LNCAP (cell line): ENCODE measurements at regions not wholly inside any gene's neighbourhood (a gene's known extent, or its start where the extent isn't known, plus 50 kb on each side); places are given as distances from the start of the nearest gene placed in this dataset.

Experiments used
- TF ChIP-seq, protein P1 (sequence below): fragments of 450-650 bp; IDR thresholded peaks from 2 replicates; pipeline ENCODE4 v1.5.1; 2017; ENCODE audit warnings: mild to moderate bottlenecking

DNA sequence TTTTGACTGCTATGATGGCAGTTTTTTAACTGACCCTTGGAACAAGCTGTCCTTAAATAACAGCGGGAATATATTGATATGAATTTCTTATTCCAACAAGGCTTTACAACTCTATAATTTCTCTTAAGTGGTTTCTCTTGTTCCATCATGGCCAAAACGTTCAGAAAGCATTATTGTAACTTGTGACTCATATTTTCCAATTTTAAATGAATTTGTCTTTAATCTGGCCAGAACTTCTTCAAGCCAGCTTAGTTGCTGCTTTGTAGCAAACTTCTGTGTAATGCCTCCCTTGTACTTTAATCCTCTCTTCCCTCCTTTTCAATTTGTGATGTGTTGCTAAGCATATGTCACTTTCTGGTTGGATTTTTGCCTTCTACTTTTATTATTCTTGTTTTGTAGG, 271.9 kb downstream of the KIF20B start:
- TF ChIP-seq, protein P1, sequence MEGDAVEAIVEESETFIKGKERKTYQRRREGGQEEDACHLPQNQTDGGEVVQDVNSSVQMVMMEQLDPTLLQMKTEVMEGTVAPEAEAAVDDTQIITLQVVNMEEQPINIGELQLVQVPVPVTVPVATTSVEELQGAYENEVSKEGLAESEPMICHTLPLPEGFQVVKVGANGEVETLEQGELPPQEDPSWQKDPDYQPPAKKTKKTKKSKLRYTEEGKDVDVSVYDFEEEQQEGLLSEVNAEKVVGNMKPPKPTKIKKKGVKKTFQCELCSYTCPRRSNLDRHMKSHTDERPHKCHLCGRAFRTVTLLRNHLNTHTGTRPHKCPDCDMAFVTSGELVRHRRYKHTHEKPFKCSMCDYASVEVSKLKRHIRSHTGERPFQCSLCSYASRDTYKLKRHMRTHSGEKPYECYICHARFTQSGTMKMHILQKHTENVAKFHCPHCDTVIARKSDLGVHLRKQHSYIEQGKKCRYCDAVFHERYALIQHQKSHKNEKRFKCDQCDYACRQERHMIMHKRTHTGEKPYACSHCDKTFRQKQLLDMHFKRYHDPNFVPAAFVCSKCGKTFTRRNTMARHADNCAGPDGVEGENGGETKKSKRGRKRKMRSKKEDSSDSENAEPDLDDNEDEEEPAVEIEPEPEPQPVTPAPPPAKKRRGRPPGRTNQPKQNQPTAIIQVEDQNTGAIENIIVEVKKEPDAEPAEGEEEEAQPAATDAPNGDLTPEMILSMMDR: no peak

DNA sequence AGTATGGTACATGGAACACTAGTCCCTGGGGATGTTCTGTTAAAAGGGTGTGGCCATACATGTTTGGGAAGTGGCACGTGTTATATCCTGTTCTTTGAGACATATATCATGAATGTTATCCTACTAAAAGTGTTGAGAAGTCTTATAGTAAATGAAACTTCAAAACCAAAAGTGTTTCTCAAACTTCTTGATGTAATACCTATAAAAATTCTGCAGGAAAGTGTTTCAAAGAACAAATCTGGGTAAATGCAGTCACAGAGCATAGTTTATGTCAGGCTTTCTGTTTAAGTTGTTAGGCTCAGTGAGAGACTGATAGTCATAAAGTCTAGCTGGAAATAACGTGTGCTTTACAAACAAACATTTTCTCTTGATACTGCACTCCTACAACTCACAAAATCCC, 273.7 kb downstream of the KIF20B start:
- TF ChIP-seq, protein P1: no peak

- TF ChIP-seq, protein P1: no peak
Observed at GRCh38 chr10:89975771-89976170, 274.4 kb downstream of the KIF20B start.

GRCh38 chr10:89978081-89978480, 276.7 kb downstream of the KIF20B start:
- TF ChIP-seq, protein P1: no peak

DNA sequence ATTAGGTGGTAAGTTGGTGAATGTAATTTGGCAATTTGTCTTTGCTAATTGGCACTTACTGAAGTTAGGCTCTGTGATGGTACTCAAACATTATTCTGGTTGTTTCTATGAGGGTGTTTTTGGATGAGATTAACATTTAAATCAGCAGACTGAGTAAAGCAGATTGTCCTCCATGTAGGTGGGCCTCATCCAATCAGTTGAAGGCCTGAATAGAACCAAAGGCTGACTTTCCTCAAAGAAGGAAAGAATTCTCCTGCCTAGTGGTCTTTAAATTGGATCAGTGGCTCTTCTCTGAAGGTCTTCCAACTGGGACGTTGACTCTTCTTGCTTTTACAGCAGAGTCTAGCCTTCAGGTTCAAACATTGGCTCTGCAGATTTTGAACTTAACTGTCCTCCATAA, 278.3 kb downstream of the KIF20B start:
- TF ChIP-seq, protein P1: no peak

- TF ChIP-seq, protein P1: no peak
Observed at GRCh38 chr10:89980166-89980565, 278.8 kb downstream of the KIF20B start.

- TF ChIP-seq, protein P1: no peak
Observed at GRCh38 chr10:89981891-89982290, 280.5 kb downstream of the KIF20B start.

- TF ChIP-seq, protein P1: no peak
Observed at GRCh38 chr10:89985446-89985845, 284.1 kb downstream of the KIF20B start.
